HepG2 (cell line): ENCODE measurements at regions not wholly inside any gene's neighbourhood (a gene's known extent, or its start where the extent isn't known, plus 50 kb on each side); places are given as distances from the start of the nearest gene placed in this dataset.

Source experiments
- POLR2AphosphoS5 ChIP-seq: IDR thresholded peaks from 2 replicates; pipeline ENCODE4 v1.6.1; 2012; ENCODE audit warnings: low read depth, low read length
- ZMAT3 ChIP-seq: sonication (generic); formaldehyde crosslinking; conservative IDR thresholded peaks from 2 replicates; pipeline ENCODE4 v1.7.0; 2021; ENCODE audit warnings: missing genetic modification reagents

DNA sequence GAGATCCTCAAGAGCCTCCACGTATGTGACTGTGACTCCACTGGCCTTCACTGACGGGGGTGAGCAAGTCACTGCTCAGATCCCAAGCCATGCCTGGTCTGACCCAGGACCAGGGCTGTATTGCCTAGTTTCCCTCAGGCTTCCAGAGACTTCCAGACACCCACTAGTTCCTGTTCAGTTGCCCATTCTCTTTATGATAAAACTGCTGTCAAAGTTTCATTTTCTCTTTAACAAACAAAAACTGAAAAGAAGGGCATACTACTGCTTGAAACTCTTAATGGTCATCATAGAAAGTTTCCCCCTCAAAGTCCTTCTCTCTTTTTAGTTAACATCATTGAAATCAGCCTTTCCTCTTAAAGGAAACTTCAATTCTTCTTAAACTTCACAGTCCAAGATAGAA lies 105.7 kb upstream of the GHR start:
- TF ChIP-seq POLR2AphosphoS5 (no peak), ZMAT3 (CRISPR knock-in tag) (no peak)
